ENCODE measurements at regions not wholly inside any gene's neighbourhood (a gene's known extent, or its start where the extent isn't known, plus 50 kb on each side); places are given as distances from the start of the nearest gene placed in this dataset.

DNA sequence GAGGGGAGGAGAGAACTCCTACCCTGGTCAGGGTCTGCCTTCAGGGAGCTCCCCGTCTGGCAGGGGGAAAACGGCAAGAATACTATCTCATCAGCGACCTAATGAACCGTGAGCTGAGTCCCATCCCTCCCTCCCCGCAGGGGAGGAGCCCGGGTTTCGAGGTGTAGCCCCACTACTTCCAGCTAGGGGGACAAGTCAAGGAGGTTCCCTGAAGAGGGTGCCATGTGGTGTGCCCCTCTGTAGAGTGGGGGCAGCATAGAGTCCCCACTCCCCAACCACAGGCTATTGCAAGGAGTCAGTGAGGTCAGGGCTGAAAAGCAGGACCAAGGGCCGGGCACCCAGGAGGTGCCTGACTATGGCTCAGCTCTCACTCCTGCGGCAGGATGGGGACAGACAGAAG lies 50.9 kb upstream of the RXRA start:
- ChIA-PET CTCF (ENCODE audit: unreplicated experiment) (no interaction called here), POLR2A (no interaction called here)
- H3K4me1 ChIP-seq (ENCODE audit: insufficient read depth, low read length, poor library complexity, severe bottlenecking): peaks cover 7% of the 10 kb centered on the region
- no peaks in the 10 kb centered on the region for H3K9me3 ChIP-seq (ENCODE audit: low read length)
- H3K9me2 ChIP-seq (ENCODE audit: insufficient read depth, low read length): no peaks in the 10 kb centered on the region
- H3K27ac ChIP-seq (ENCODE audit: low read depth, low read length, poor library complexity, severe bottlenecking): no peak overlapping the region
- H3K4me2 ChIP-seq (ENCODE audit: low read length): no peak overlapping the region
- H3K36me3 ChIP-seq (ENCODE audit: insufficient read depth, low read length): no peaks in the 10 kb centered on the region
- peak; percentile 24 for DNase-seq (ENCODE audit: low spot score)
- H3K79me2 ChIP-seq (ENCODE audit: insufficient read depth, low read depth, low read length): no peaks in the 10 kb centered on the region
- H4K20me1 ChIP-seq (ENCODE audit: insufficient read depth, low read length): no peaks in the 10 kb centered on the region
- no TSS peak for BruUV-seq (replicated peaks)
- intact Hi-C loops (cut with micrococcal nuclease; ENCODE audit: unreplicated experiment): no loop called here
- no peak overlapping the region for H2AFZ ChIP-seq (ENCODE audit: low read length)
- H3K4me3 ChIP-seq (ENCODE audit: low read depth, low read length, poor library complexity, severe bottlenecking): no peak overlapping the region
- no peak for TF ChIP-seq EZH2phosphoT487 (IDR thresholded peaks at IDR 0.05; ENCODE audit: borderline replicate concordance, low read depth, low read length)
- TF ChIP-seq, protein P1, sequence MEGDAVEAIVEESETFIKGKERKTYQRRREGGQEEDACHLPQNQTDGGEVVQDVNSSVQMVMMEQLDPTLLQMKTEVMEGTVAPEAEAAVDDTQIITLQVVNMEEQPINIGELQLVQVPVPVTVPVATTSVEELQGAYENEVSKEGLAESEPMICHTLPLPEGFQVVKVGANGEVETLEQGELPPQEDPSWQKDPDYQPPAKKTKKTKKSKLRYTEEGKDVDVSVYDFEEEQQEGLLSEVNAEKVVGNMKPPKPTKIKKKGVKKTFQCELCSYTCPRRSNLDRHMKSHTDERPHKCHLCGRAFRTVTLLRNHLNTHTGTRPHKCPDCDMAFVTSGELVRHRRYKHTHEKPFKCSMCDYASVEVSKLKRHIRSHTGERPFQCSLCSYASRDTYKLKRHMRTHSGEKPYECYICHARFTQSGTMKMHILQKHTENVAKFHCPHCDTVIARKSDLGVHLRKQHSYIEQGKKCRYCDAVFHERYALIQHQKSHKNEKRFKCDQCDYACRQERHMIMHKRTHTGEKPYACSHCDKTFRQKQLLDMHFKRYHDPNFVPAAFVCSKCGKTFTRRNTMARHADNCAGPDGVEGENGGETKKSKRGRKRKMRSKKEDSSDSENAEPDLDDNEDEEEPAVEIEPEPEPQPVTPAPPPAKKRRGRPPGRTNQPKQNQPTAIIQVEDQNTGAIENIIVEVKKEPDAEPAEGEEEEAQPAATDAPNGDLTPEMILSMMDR (conservative IDR thresholded peaks at IDR 0.05; ENCODE audit: low read length): peak; percentile 42

GRCh38 chr9:134276453-134277245 lies 49.6 kb upstream of the RXRA start:
- peaks cover 7% of the 10 kb centered on the region for H3K4me1 ChIP-seq (ENCODE audit: insufficient read depth, low read length, poor library complexity, severe bottlenecking)
- no peaks in the 10 kb centered on the region for H3K9me2 ChIP-seq (ENCODE audit: insufficient read depth, low read length)
- ChIA-PET CTCF (ENCODE audit: unreplicated experiment) (no interaction called here), POLR2A (no interaction called here)
- no peaks in the 10 kb centered on the region for H3K36me3 ChIP-seq (ENCODE audit: insufficient read depth, low read length)
- H4K20me1 ChIP-seq (ENCODE audit: insufficient read depth, low read length): no peaks in the 10 kb centered on the region
- TF ChIP-seq, protein P1 (conservative IDR thresholded peaks at IDR 0.05; ENCODE audit: low read length): no peak
- no peak for TF ChIP-seq EZH2phosphoT487 (IDR thresholded peaks at IDR 0.05; ENCODE audit: borderline replicate concordance, low read depth, low read length)
- no peaks in the 10 kb centered on the region for H3K79me2 ChIP-seq (ENCODE audit: insufficient read depth, low read depth, low read length)
- no peak overlapping the region for H3K27ac ChIP-seq (ENCODE audit: low read depth, low read length, poor library complexity, severe bottlenecking)
- DNase-seq (ENCODE audit: low spot score): no peak
- no peak overlapping the region for H2AFZ ChIP-seq (ENCODE audit: low read length)
- intact Hi-C loops (cut with micrococcal nuclease; ENCODE audit: unreplicated experiment): no loop called here
- no peak overlapping the region for H3K4me3 ChIP-seq (ENCODE audit: low read depth, low read length, poor library complexity, severe bottlenecking)
- no peaks in the 10 kb centered on the region for H3K9me3 ChIP-seq (ENCODE audit: low read length)
- no TSS peak for BruUV-seq (replicated peaks)
- H3K4me2 ChIP-seq (ENCODE audit: low read length): no peak overlapping the region

Measured in OCI-LY7 (cell line).